Kidney (tissue), 13 donors: ENCODE measurements at regions not wholly inside any gene's neighbourhood (a gene's known extent, or its start where the extent isn't known, plus 50 kb on each side); places are given as distances from the start of the nearest gene placed in this dataset.

Experiments
- DNase-seq, 5 donors: peaks; one replicate each; pipeline ENCODE4 v3.0.0-alpha.2; 2013 to 2020
- FAIRE-seq: peaks from 2 replicates; lab custom pipeline; 2012; peaks lifted over from hg19 to GRCh38; lab: Jason Lieb, UNC
- H3K27ac ChIP-seq, 2 donors: one replicate each; pipeline ENCODE4 v1.7.0; 2013; ENCODE audit warnings: low read depth in 2 of 2, low read length in 2 of 2, inconsistent platforms in 1 of 2
- H3K27me3 ChIP-seq: one replicate; pipeline ENCODE4 v1.7.1; 2013; ENCODE audit warnings: low read length, inconsistent platforms; ENCODE audit not compliant: control insufficient read depth, insufficient read depth
- H3K36me3 ChIP-seq, 3 donors: one replicate each; pipeline versions ENCODE4 v1.7.0 to v1.7.1; 2013; ENCODE audit warnings: low read length in 3 of 3, control low read depth in 1 of 3, inconsistent platforms in 1 of 3; ENCODE audit not compliant: insufficient read depth in 3 of 3, control insufficient read depth in 2 of 3
- H3K4me1 ChIP-seq, 3 donors: one replicate each; pipeline versions ENCODE4 v1.7.0 to v1.7.1; 2013; ENCODE audit warnings: low read length in 3 of 3, inconsistent platforms in 1 of 3, low read depth in 1 of 3; ENCODE audit not compliant: control insufficient read depth in 2 of 3, insufficient read depth in 2 of 3
- H3K4me3 ChIP-seq, 3 donors: one replicate each; pipeline versions ENCODE4 v1.7.0 to v1.8.1; 2013; ENCODE audit warnings: low read length in 3 of 3, control low read depth in 1 of 3, inconsistent platforms in 1 of 3
- H3K9ac ChIP-seq, 3 donors: one replicate each; pipeline versions ENCODE4 v1.7.0 to v1.7.1; 2013; ENCODE audit warnings: low read length in 3 of 3, control low read depth in 1 of 3, inconsistent platforms in 1 of 3
- H3K9me3 ChIP-seq, 3 donors: one replicate each; pipeline versions ENCODE4 v1.7.0 to v1.7.1; 2013; ENCODE audit warnings: low read length in 3 of 3, control low read depth in 1 of 3, inconsistent platforms in 1 of 3; ENCODE audit not compliant: control insufficient read depth in 2 of 3, insufficient read depth in 1 of 3
- intact Hi-C: fragments of 100-400 bp; cut with DNase I; formaldehyde crosslinking; loops from one replicate; pipeline ENCODE4 v1.11.1; 2022
- TF ChIP-seq, protein P1 (sequence below): IDR thresholded peaks from 3 replicates; pipeline ENCODE4 v1.5.1; 2012; ENCODE audit warnings: mild to moderate bottlenecking, moderate library complexity, borderline replicate concordance; ENCODE audit not compliant: insufficient read depth; ENCODE audit errors: extremely low read depth
- donor health status: control.
- donor health status: control.
- donor health status: control.
- donor health status: control.
- donor health status: control.
- donor health status: DM: yes; HTN: yes; CAD: no.
- donor health status: Normal renal cell carcinoma (clear cell type).

DNA sequence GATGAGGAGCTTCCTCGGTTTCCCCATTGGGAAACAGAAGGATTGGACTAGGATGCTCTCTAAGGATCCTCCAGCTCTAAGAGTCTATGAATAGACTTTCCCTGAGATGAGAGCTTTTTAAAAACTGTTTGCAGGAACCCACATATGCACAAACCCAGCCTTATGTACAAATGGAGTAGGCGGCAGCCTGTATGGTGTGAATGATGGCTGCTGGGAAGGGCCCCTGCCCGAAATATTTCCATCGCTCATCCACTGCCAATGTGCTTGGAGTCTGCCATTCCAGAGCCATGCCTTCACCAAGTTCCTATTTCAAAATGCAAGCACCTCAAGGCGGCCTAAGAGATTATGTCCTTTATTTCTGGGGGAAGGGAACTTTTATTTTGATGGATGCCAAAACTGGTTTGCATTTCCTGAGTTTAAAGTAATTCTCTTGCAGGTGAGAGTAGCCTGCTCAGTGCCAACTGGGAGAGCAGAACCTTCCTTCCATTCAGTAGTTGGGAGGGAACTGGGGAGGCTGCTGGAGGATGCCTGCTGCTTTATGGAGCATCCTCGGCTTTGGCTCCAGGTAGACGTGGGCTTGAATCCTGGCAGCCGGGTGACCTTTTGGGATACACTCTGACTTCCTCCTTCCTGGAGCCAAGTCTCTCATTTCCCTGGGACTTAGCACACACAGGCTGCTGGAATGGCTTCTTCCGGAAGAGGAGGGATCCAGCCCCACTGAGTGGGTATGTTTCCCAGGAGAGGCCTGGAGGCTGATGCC is 165.9 kb downstream of the ACTL8 start:
- Histone ChIP-seq H3K27me3 (no peaks in the 10 kb centered on the region), H3K9me3 (no peaks in the 10 kb centered on the region), H3K9ac (no peak overlapping the region), H3K36me3 (no peaks in the 10 kb centered on the region), H3K27ac (no peak overlapping the region), H3K4me1 (no peaks in the 10 kb centered on the region), H3K4me3 (no peak overlapping the region)
- FAIRE-seq (no peak), DNase-seq (no peak)
- TF ChIP-seq, protein P1, sequence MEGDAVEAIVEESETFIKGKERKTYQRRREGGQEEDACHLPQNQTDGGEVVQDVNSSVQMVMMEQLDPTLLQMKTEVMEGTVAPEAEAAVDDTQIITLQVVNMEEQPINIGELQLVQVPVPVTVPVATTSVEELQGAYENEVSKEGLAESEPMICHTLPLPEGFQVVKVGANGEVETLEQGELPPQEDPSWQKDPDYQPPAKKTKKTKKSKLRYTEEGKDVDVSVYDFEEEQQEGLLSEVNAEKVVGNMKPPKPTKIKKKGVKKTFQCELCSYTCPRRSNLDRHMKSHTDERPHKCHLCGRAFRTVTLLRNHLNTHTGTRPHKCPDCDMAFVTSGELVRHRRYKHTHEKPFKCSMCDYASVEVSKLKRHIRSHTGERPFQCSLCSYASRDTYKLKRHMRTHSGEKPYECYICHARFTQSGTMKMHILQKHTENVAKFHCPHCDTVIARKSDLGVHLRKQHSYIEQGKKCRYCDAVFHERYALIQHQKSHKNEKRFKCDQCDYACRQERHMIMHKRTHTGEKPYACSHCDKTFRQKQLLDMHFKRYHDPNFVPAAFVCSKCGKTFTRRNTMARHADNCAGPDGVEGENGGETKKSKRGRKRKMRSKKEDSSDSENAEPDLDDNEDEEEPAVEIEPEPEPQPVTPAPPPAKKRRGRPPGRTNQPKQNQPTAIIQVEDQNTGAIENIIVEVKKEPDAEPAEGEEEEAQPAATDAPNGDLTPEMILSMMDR, result no peak
- intact Hi-C loops, result no loop called here

DNA sequence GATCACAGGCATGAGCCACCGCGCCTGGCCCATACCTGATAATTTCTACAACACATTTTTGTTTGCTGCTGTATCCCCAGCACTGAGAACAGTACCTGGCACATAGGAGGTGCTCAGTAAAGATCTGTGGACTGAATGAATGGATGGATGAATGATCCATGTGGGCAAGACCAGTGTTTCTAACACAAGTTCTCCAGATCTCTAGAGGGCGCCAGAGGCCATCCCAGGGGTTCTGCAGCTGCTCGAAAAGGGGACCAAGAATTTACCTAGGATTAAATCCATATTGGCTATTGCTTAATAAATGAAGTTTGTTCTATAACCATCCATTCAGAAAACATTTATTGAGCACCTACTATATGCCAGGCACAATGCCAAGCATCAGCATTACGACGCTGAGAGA is 167.7 kb downstream of the ACTL8 start:
- no peaks in the 10 kb centered on the region for H3K27me3 ChIP-seq
- no peak overlapping the region for H3K9ac ChIP-seq
- TF ChIP-seq, protein P1, result peak; percentile 25
- FAIRE-seq (no peak), DNase-seq (peak in 4 of 5 donors; percentile 21 to 61 (median 49))
- intact Hi-C loops, result no loop called here
- H3K4me1 ChIP-seq, result no peaks in the 10 kb centered on the region
- H3K4me3 ChIP-seq, result no peak overlapping the region
- H3K27ac ChIP-seq, result no peak overlapping the region
- no peaks in the 10 kb centered on the region for H3K36me3 ChIP-seq
- H3K9me3 ChIP-seq, result no peaks in the 10 kb centered on the region

DNA sequence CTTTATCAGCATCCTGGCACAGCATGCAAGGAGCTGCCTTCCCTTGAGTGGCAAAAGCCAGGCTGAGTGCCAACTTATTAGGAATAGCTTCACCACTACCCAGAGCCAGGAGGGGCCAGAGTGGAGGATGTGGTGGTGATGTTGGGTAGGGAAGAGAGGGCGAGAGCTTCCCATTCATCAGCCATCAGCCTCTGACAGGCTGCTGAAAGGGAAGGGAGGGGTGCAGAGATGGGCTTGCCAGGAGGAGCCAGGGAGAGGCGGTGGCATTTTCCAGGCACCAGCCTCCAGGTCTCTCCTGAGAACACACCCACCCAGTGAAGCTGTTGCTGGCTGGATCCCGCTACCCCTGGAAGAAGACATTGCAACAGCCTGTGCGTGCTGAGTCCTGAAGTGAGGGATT is 168.5 kb downstream of the ACTL8 start:
- no peaks in the 10 kb centered on the region for H3K36me3 ChIP-seq
- H3K9me3 ChIP-seq, result no peaks in the 10 kb centered on the region
- DNase-seq (peak in 1 of 5 donors; percentile 6), FAIRE-seq (no peak)
- TF ChIP-seq, protein P1, result no peak
- H3K27me3 ChIP-seq, result no peaks in the 10 kb centered on the region
- no peaks in the 10 kb centered on the region for H3K4me1 ChIP-seq
- intact Hi-C loops, result no loop called here
- no peak overlapping the region for H3K9ac ChIP-seq
- H3K27ac ChIP-seq, result no peak overlapping the region
- H3K4me3 ChIP-seq, result no peak overlapping the region
